H1 (cell line): ENCODE measurements at regions not wholly inside any gene's neighbourhood (a gene's known extent, or its start where the extent isn't known, plus 50 kb on each side); places are given as distances from the start of the nearest gene placed in this dataset.

ENCODE experiments used
- CREB1 ChIP-seq: IDR thresholded peaks from 2 replicates; pipeline ENCODE4 v1.6.1; 2012; ENCODE audit warnings: inconsistent platforms
- GABPA ChIP-seq: IDR thresholded peaks from 2 replicates; pipeline ENCODE4 v1.6.1; 2011; ENCODE audit warnings: mild to moderate bottlenecking, low read length, moderate library complexity, borderline replicate concordance; ENCODE audit not compliant: insufficient read depth
- JUND ChIP-seq: IDR thresholded peaks from 2 replicates; pipeline ENCODE4 v1.6.1; 2011; ENCODE audit warnings: mild to moderate bottlenecking, improper control_type of control experiment, low read length
- KDM5A ChIP-seq: fragments of 200-600 bp; IDR thresholded peaks from 2 replicates; pipeline ENCODE4 v1.7.1; 2012; ENCODE audit warnings: mild to moderate bottlenecking, low read length, inconsistent platforms, mixed read lengths
- POLR2A ChIP-seq, 2 experiments: IDR thresholded peaks; 1 replicate in 1 of 2; 2 replicates in 1 of 2; pipeline ENCODE4 v1.6.1; 2011; ENCODE audit warnings: low read depth in 2 of 2, low read length in 2 of 2, mild to moderate bottlenecking in 2 of 2; ENCODE audit errors: control extremely low read depth in 1 of 2
- SP1 ChIP-seq: IDR thresholded peaks from 2 replicates; pipeline ENCODE4 v1.6.1; 2011; ENCODE audit warnings: low read depth, low read length
- SUZ12 ChIP-seq: fragments of 200-600 bp; sonication (generic); IDR thresholded peaks from 2 replicates; pipeline ENCODE4 v1.6.1; 2012; ENCODE audit warnings: mild to moderate bottlenecking, inconsistent platforms, low read length, moderate library complexity, mixed read lengths
- TEAD4 ChIP-seq: IDR thresholded peaks from 2 replicates; pipeline ENCODE4 v1.6.1; 2012; ENCODE audit warnings: low read depth, low read length, inconsistent platforms, mixed read lengths
- YY1 ChIP-seq: IDR thresholded peaks from 2 replicates; pipeline ENCODE4 v1.6.1; 2011; ENCODE audit warnings: low read depth, mild to moderate bottlenecking, low read length
- TF ChIP-seq, protein P1 (sequence below), 3 experiments: IDR thresholded peaks; 1 replicate in 2 of 3; 2 replicates in 1 of 3; pipeline versions ENCODE4 v1.5.1 to v1.6.1; 2011; ENCODE audit warnings: low read length in 3 of 3, mild to moderate bottlenecking in 3 of 3, inconsistent platforms in 2 of 3, low read depth in 1 of 3, moderate library complexity in 1 of 3; ENCODE audit not compliant: insufficient read depth in 1 of 3; ENCODE audit errors: control extremely low read depth in 1 of 3
- TF ChIP-seq, protein P2 (sequence below): IDR thresholded peaks from 2 replicates; pipeline ENCODE4 v1.6.1; 2011; ENCODE audit warnings: low read depth, mild to moderate bottlenecking, low read length; ENCODE audit not compliant: insufficient read depth

DNA sequence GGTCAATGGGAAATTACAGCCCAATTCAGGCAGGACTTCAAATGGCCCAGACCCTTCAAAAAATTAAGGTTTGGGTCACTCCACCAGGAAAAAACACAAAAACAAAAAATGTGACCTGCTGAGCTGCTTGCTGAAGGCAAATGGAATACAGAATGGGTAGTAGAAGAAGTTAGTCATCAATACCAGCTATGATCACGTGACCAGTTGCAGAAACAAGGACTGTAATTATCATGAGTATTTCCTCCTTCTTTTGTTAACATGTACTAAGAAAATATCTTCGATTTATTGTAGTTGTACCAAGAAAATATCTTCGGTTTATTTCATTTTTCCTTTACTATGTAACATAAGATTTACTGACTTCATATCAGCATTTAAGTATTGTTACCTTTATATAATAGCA is 1183.6 kb downstream of the CDH8 start:
- TF ChIP-seq GABPA (no peak), SP1 (no peak), SUZ12 (no peak), CREB1 (no peak), POLR2A (IDR thresholded peaks at IDR 0.05; ENCODE audit: control extremely low read depth in 1 of 2, low read depth in 2 of 2, low read length in 2 of 2) (no peak), TEAD4 (no peak), JUND (no peak), YY1 (no peak), KDM5A (no peak)
- TF ChIP-seq, protein P1, sequence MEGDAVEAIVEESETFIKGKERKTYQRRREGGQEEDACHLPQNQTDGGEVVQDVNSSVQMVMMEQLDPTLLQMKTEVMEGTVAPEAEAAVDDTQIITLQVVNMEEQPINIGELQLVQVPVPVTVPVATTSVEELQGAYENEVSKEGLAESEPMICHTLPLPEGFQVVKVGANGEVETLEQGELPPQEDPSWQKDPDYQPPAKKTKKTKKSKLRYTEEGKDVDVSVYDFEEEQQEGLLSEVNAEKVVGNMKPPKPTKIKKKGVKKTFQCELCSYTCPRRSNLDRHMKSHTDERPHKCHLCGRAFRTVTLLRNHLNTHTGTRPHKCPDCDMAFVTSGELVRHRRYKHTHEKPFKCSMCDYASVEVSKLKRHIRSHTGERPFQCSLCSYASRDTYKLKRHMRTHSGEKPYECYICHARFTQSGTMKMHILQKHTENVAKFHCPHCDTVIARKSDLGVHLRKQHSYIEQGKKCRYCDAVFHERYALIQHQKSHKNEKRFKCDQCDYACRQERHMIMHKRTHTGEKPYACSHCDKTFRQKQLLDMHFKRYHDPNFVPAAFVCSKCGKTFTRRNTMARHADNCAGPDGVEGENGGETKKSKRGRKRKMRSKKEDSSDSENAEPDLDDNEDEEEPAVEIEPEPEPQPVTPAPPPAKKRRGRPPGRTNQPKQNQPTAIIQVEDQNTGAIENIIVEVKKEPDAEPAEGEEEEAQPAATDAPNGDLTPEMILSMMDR (IDR thresholded peaks at IDR 0.05; ENCODE audit: control extremely low read depth in 1 of 3, insufficient read depth in 1 of 3, low read depth in 1 of 3, low read length in 3 of 3): no peak
- TF ChIP-seq, protein P2, sequence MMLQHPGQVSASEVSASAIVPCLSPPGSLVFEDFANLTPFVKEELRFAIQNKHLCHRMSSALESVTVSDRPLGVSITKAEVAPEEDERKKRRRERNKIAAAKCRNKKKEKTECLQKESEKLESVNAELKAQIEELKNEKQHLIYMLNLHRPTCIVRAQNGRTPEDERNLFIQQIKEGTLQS: no peak
